HG02981 (cell line): ENCODE measurements at regions not wholly inside any gene's neighbourhood (a gene's known extent, or its start where the extent isn't known, plus 50 kb on each side); places are given as distances from the start of the nearest gene placed in this dataset.
A peak's percentile ranks its signal among the peaks of the same experiment; 100 is the strongest.

Source experiments
- ATAC-seq: cut with Tn5 transposase; IDR thresholded peaks from one replicate; pipeline ENCODE4 v1.9.1; 2021; ENCODE audit warnings: mild to moderate bottlenecking, moderate library complexity; ENCODE audit not compliant: unreplicated experiment

- no peak for ATAC-seq
Observed at GRCh38 chr9:99573085-99573484, 248.6 kb upstream of the NR4A3 start.

- no peak for ATAC-seq
Observed at GRCh38 chr9:99573886-99574285, 247.8 kb upstream of the NR4A3 start.

GRCh38 chr9:99576002-99576401, 245.7 kb upstream of the NR4A3 start:
- ATAC-seq: no peak

GRCh38 chr9:99576876-99577275, 244.8 kb upstream of the NR4A3 start:
- no peak for ATAC-seq

GRCh38 chr9:99577351-99577750, 244.3 kb upstream of the NR4A3 start:
- ATAC-seq: no peak

GRCh38 chr9:99578666-99579065, 243.0 kb upstream of the NR4A3 start:
- ATAC-seq: no peak

- ATAC-seq: no peak
Observed at GRCh38 chr9:99579964-99580363, 241.7 kb upstream of the NR4A3 start.

- ATAC-seq: no peak
Observed at GRCh38 chr9:99582814-99583213, 238.9 kb upstream of the NR4A3 start.

- no peak for ATAC-seq
Observed at GRCh38 chr9:99588299-99588698, 233.4 kb upstream of the NR4A3 start.

GRCh38 chr9:99588747-99589146, 232.9 kb upstream of the NR4A3 start:
- ATAC-seq: no peak

GRCh38 chr9:99590410-99590809, 231.3 kb upstream of the NR4A3 start:
- no peak for ATAC-seq

- ATAC-seq: no peak
Observed at GRCh38 chr9:99590840-99591239, 230.8 kb upstream of the NR4A3 start.

GRCh38 chr9:99591770-99592169, 229.9 kb upstream of the NR4A3 start:
- no peak for ATAC-seq

GRCh38 chr9:99592834-99593574, 228.7 kb upstream of the NR4A3 start:
- peak; percentile 41 for ATAC-seq

- ATAC-seq: no peak
Observed at GRCh38 chr9:99593610-99594009, 228.1 kb upstream of the NR4A3 start.

GRCh38 chr9:99594056-99594780, 227.5 kb upstream of the NR4A3 start:
- no peak for ATAC-seq

- ATAC-seq: peak; percentile 52
Observed at GRCh38 chr9:99595796-99596195, 225.9 kb upstream of the NR4A3 start.

GRCh38 chr9:99601571-99602111, 220.0 kb upstream of the NR4A3 start:
- ATAC-seq: no peak

GRCh38 chr9:99602854-99603253, 218.8 kb upstream of the NR4A3 start:
- ATAC-seq: no peak

GRCh38 chr9:99605016-99605743, 216.5 kb upstream of the NR4A3 start:
- no peak for ATAC-seq

GRCh38 chr9:99606296-99606695, 215.4 kb upstream of the NR4A3 start:
- ATAC-seq: no peak

- no peak for ATAC-seq
Observed at GRCh38 chr9:99606957-99607356, 214.7 kb upstream of the NR4A3 start.
